Fibroblast of lung (primary cell): ENCODE measurements at regions not wholly inside any gene's neighbourhood (a gene's known extent, or its start where the extent isn't known, plus 50 kb on each side); places are given as distances from the start of the nearest gene placed in this dataset.

ENCODE experiments used
- DNase-seq, 2 donors: peaks; one replicate each; pipeline versions ENCODE4 v3.0.0 to v3.0.0-alpha.2; 2010; ENCODE audit warnings: low read depth in 2 of 2
- H2AFZ ChIP-seq: 2 replicates; pipeline ENCODE4 v1.5.1; 2012; ENCODE audit warnings: low read length, control low read depth, inconsistent platforms
- H3K27ac ChIP-seq: 2 replicates; pipeline ENCODE4 v1.5.1; 2011; ENCODE audit warnings: low read length, control low read depth; ENCODE audit not compliant: insufficient read depth
- H3K27me3 ChIP-seq: 2 replicates; pipeline ENCODE4 v1.5.1; 2011; ENCODE audit warnings: mild to moderate bottlenecking, low read length; ENCODE audit not compliant: control insufficient read depth, insufficient read depth
- H3K36me3 ChIP-seq: 2 replicates; pipeline ENCODE4 v1.5.1; 2011; ENCODE audit warnings: low read length; ENCODE audit not compliant: control insufficient read depth, insufficient read depth
- H3K4me1 ChIP-seq: 2 replicates; pipeline ENCODE4 v1.5.1; 2011; ENCODE audit warnings: low read length; ENCODE audit not compliant: control insufficient read depth, insufficient read depth; ENCODE audit errors: extremely low read depth
- H3K4me2 ChIP-seq: 2 replicates; pipeline ENCODE4 v1.5.1; 2011; ENCODE audit warnings: low read length, control low read depth; ENCODE audit not compliant: insufficient read depth; ENCODE audit errors: extremely low read depth
- H3K4me3 ChIP-seq, 4 experiments: fragments of 200-600 bp in 1 of 4; sonication (generic) in 1 of 4; replicated peaks in 1 of 4; 2 replicates each; pipeline ENCODE4 v1.5.1; 2011 to 2016; ENCODE audit warnings: low read length in 4 of 4, low read depth in 3 of 4, mild to moderate bottlenecking in 3 of 4, control low read depth in 2 of 4, inconsistent platforms in 1 of 4, mixed read lengths in 1 of 4; ENCODE audit not compliant: insufficient read depth in 1 of 4; ENCODE audit errors: control extremely low read depth in 1 of 4
- H3K79me2 ChIP-seq: 2 replicates; pipeline ENCODE4 v1.5.1; 2012; ENCODE audit warnings: mild to moderate bottlenecking, low read length, inconsistent platforms; ENCODE audit not compliant: control insufficient read depth, insufficient read depth
- H3K9ac ChIP-seq: 2 replicates; pipeline ENCODE4 v1.5.1; 2011; ENCODE audit warnings: mild to moderate bottlenecking, low read length, control low read depth; ENCODE audit not compliant: insufficient read depth
- H3K9me3 ChIP-seq: 2 replicates; pipeline ENCODE4 v1.5.1; 2012; ENCODE audit warnings: low read depth, low read length; ENCODE audit not compliant: control insufficient read depth, insufficient read depth
- H4K20me1 ChIP-seq: 2 replicates; pipeline ENCODE4 v1.5.1; 2011; ENCODE audit warnings: low read length; ENCODE audit not compliant: control insufficient read depth, insufficient read depth; ENCODE audit errors: extremely low read depth
- EZH2 ChIP-seq: IDR thresholded peaks from 2 replicates; pipeline ENCODE4 v1.5.1; 2012; ENCODE audit warnings: low read length, control low read depth, mild to moderate bottlenecking; ENCODE audit errors: missing control alignments
- TF ChIP-seq, protein P1 (sequence below), 2 donors: IDR thresholded peaks in 1 of 2; conservative IDR thresholded peaks in 1 of 2; 1 replicate in 1 of 2; 2 replicates in 1 of 2; pipeline ENCODE4 v1.5.1; 2011 to 2012; ENCODE audit warnings: low read length in 2 of 2, control low read depth in 1 of 2, inconsistent platforms in 1 of 2, low read depth in 1 of 2, mild to moderate bottlenecking in 1 of 2

DNA sequence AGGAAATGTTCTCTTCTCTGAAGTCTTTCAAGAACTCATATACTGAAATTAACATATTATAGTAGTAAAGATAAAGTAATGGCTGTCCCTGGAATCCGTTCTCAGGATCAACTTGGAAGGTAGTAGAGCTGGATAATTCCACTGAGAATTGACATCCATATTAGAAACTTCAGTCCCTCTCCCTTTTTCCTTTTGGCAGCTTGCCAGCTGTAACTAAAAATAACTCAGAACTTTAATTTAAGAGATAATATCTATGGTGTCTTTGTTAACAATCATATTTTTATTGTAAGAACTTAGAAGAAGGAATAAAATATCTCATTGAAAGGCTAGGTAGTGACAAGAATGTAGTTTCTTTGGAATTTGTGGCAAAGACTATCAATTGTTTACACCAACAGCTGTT is 61.4 kb upstream of the PLEKHA5 start:
- no peak overlapping the region for H2AFZ ChIP-seq
- DNase-seq = no peak
- TF ChIP-seq, protein P1, sequence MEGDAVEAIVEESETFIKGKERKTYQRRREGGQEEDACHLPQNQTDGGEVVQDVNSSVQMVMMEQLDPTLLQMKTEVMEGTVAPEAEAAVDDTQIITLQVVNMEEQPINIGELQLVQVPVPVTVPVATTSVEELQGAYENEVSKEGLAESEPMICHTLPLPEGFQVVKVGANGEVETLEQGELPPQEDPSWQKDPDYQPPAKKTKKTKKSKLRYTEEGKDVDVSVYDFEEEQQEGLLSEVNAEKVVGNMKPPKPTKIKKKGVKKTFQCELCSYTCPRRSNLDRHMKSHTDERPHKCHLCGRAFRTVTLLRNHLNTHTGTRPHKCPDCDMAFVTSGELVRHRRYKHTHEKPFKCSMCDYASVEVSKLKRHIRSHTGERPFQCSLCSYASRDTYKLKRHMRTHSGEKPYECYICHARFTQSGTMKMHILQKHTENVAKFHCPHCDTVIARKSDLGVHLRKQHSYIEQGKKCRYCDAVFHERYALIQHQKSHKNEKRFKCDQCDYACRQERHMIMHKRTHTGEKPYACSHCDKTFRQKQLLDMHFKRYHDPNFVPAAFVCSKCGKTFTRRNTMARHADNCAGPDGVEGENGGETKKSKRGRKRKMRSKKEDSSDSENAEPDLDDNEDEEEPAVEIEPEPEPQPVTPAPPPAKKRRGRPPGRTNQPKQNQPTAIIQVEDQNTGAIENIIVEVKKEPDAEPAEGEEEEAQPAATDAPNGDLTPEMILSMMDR (conservative IDR thresholded peaks at IDR 0.05 in 1 of 2, IDR thresholded peaks at IDR 0.05 in 1 of 2; ENCODE audit: low read depth in 1 of 2, low read length in 2 of 2) = no peak
- TF ChIP-seq EZH2 = no peak
- no peaks in the 10 kb centered on the region for H3K79me2 ChIP-seq
- no peaks in the 10 kb centered on the region for H3K36me3 ChIP-seq
- H3K4me1 ChIP-seq = no peaks in the 10 kb centered on the region
- no peak overlapping the region for H3K4me3 ChIP-seq
- no peak overlapping the region for H3K27ac ChIP-seq
- H3K9ac ChIP-seq = no peak overlapping the region
- no peak overlapping the region for H3K4me2 ChIP-seq
- H3K27me3 ChIP-seq = no peaks in the 10 kb centered on the region
- no peaks in the 10 kb centered on the region for H4K20me1 ChIP-seq
- H3K9me3 ChIP-seq = no peaks in the 10 kb centered on the region

DNA sequence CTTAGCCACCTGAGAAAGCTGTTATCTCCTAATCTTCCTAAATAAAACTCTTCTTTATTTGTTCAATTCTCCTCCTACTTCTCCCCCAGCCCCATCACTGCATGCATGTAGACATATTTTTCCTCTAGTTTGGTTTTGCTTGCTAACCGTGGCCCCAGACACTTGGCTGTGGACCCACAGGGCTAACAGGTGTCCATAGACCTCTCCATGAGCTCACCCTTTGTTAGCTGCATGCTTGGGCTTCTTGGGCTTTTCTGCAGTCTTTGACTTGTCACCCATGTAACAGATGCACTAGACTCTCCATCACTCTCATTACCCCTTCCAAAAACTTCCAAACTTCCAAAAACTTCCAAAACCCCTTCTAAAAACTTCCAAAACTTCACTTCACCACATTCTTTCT is 59.2 kb upstream of the PLEKHA5 start:
- H3K4me3 ChIP-seq = no peak overlapping the region
- no peak overlapping the region for H2AFZ ChIP-seq
- no peaks in the 10 kb centered on the region for H3K27me3 ChIP-seq
- no peak for DNase-seq
- no peak for TF ChIP-seq EZH2
- TF ChIP-seq, protein P1 (conservative IDR thresholded peaks at IDR 0.05 in 1 of 2, IDR thresholded peaks at IDR 0.05 in 1 of 2; ENCODE audit: low read depth in 1 of 2, low read length in 2 of 2) = no peak
- no peaks in the 10 kb centered on the region for H3K36me3 ChIP-seq
- H3K9me3 ChIP-seq = no peaks in the 10 kb centered on the region
- no peaks in the 10 kb centered on the region for H3K79me2 ChIP-seq
- H3K27ac ChIP-seq = no peak overlapping the region
- no peak overlapping the region for H3K4me2 ChIP-seq
- H3K4me1 ChIP-seq = no peaks in the 10 kb centered on the region
- no peaks in the 10 kb centered on the region for H4K20me1 ChIP-seq
- H3K9ac ChIP-seq = no peak overlapping the region

DNA sequence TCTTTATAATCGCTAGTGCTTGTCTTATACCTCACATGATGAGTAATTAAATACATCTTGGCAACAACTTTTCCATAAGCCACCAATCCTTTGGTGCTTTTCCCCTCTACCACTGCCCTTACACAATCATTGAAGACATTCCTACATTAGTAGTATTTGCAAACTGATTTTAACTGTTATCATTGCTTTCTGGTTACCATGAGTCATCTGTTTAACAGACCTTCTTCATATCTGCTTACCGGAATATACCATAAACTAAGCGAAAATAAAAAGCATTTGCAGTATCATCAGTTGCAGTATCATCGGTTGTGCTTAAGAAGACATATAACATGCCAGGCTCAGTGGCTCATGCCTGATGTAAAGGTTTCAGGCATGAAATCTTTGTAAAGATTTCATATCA is 54.8 kb upstream of the PLEKHA5 start:
- no peak overlapping the region for H3K4me3 ChIP-seq
- no peaks in the 10 kb centered on the region for H3K9me3 ChIP-seq
- H3K79me2 ChIP-seq = no peaks in the 10 kb centered on the region
- H4K20me1 ChIP-seq = no peaks in the 10 kb centered on the region
- no peaks in the 10 kb centered on the region for H3K4me1 ChIP-seq
- peak; percentile 15 to 35 for DNase-seq
- H3K27ac ChIP-seq = no peak overlapping the region
- no peak overlapping the region for H3K4me2 ChIP-seq
- no peak overlapping the region for H2AFZ ChIP-seq
- no peak for TF ChIP-seq EZH2
- TF ChIP-seq, protein P1 (conservative IDR thresholded peaks at IDR 0.05 in 1 of 2, IDR thresholded peaks at IDR 0.05 in 1 of 2; ENCODE audit: low read depth in 1 of 2, low read length in 2 of 2) = no peak
- no peaks in the 10 kb centered on the region for H3K36me3 ChIP-seq
- no peaks in the 10 kb centered on the region for H3K27me3 ChIP-seq
- no peak overlapping the region for H3K9ac ChIP-seq
